Naive thymus-derived CD8-positive, alpha-beta T cell (primary cell): ENCODE measurements at regions not wholly inside any gene's neighbourhood (a gene's known extent, or its start where the extent isn't known, plus 50 kb on each side); places are given as distances from the start of the nearest gene placed in this dataset.

ENCODE experiments used
- ATAC-seq, 2 donors: fragments of 150-1000 bp; cut with Tn5 transposase in 1 of 2; sonication (Bioruptor Pico), chemical (Tn5 transposase) in 1 of 2; 1 replicate in 1 of 2; 2 replicates in 1 of 2; pipeline ENCODE4 v1.10.0; 2021; ENCODE audit warnings: mild to moderate bottlenecking in 2 of 2, moderate library complexity in 2 of 2
- POLR2A ChIA-PET: fragments of 350-600 bp; sonication (Branson Sonifier 250); formaldehyde crosslinking; loops from one replicate; lab custom pipeline; 2021; ENCODE audit warnings: antibody characterized with exemption; lab: Charles Lee
- DNase-seq, 10 donors: peaks; one replicate each; pipeline versions ENCODE4 v3.0.0 to v3.0.0-alpha.2; 2020 to 2022
- H3K27ac Mint-ChIP-seq, 10 donors: one replicate each; pipeline ENCODE4 v1.8.0; 2020 to 2022; ENCODE audit warnings: mild to moderate bottlenecking in 10 of 10, mixed read lengths in 10 of 10, moderate library complexity in 4 of 10, inconsistent platforms in 1 of 10
- H3K27me3 Mint-ChIP-seq, 5 donors: one replicate each; pipeline ENCODE4 v1.8.0; 2021 to 2022; ENCODE audit warnings: mixed read lengths in 5 of 5
- H3K36me3 Mint-ChIP-seq, 3 donors: one replicate each; pipeline ENCODE4 v1.8.0; 2020 to 2022; ENCODE audit warnings: mixed read lengths in 3 of 3, mild to moderate bottlenecking in 2 of 3, inconsistent platforms in 1 of 3
- H3K4me1 Mint-ChIP-seq, 4 donors: one replicate each; pipeline ENCODE4 v1.8.0; 2021 to 2022; ENCODE audit warnings: mixed read lengths in 4 of 4
- H3K4me3 Mint-ChIP-seq, 10 donors: one replicate each; pipeline ENCODE4 v1.8.0; 2020 to 2022; ENCODE audit warnings: mild to moderate bottlenecking in 10 of 10, mixed read lengths in 10 of 10, moderate library complexity in 6 of 10, inconsistent platforms in 1 of 10
- H3K9me3 Mint-ChIP-seq, 9 donors: one replicate each; pipeline ENCODE4 v1.8.0; 2020 to 2022; ENCODE audit warnings: mixed read lengths in 9 of 9, mild to moderate bottlenecking in 3 of 9, inconsistent platforms in 1 of 9, moderate library complexity in 1 of 9

- no peaks in the 10 kb centered on the region for H3K9me3 Mint-ChIP-seq
- ATAC-seq (no peak), DNase-seq (no peak)
- H3K4me3 Mint-ChIP-seq = no peak overlapping the region
- no peaks in the 10 kb centered on the region for H3K4me1 Mint-ChIP-seq
- POLR2A ChIA-PET = no interaction called here
- H3K27ac Mint-ChIP-seq = no peak overlapping the region
- peaks cover 8 to 31% (median 14%) of the 10 kb centered on the region in 5 donors for H3K27me3 Mint-ChIP-seq
- no peaks in the 10 kb centered on the region for H3K36me3 Mint-ChIP-seq
Observed at GRCh38 chr6:14053811-14054210, 63.8 kb upstream of the CD83 start.

- H3K36me3 Mint-ChIP-seq = no peaks in the 10 kb centered on the region
- DNase-seq = no peak
- ATAC-seq = no peak
- H3K27me3 Mint-ChIP-seq = peaks cover 14 to 27% (median 15%) of the 10 kb centered on the region in 5 donors
- no peaks in the 10 kb centered on the region for H3K9me3 Mint-ChIP-seq
- POLR2A ChIA-PET = no interaction called here
- no peaks in the 10 kb centered on the region for H3K4me1 Mint-ChIP-seq
- H3K27ac Mint-ChIP-seq = no peak overlapping the region
- H3K4me3 Mint-ChIP-seq = no peak overlapping the region
Observed at GRCh38 chr6:14055541-14055940, 62.0 kb upstream of the CD83 start.

- ATAC-seq (no peak), DNase-seq (no peak)
- POLR2A ChIA-PET = no interaction called here
- H3K36me3 Mint-ChIP-seq = peaks cover 0 to 16% (median 6%) of the 10 kb centered on the region in 3 donors
- no peak overlapping the region for H3K27ac Mint-ChIP-seq
- H3K4me3 Mint-ChIP-seq = no peak overlapping the region
- no peaks in the 10 kb centered on the region for H3K4me1 Mint-ChIP-seq
- peaks cover 13 to 38% (median 26%) of the 10 kb centered on the region in 5 donors for H3K27me3 Mint-ChIP-seq
- H3K9me3 Mint-ChIP-seq = peaks cover 0 to 11% (median 6%) of the 10 kb centered on the region in 9 donors
Observed at GRCh38 chr6:14058029-14058695, 59.4 kb upstream of the CD83 start.

- no peak for ATAC-seq
- peaks cover 0 to 16% (median 6%) of the 10 kb centered on the region in 3 donors for H3K36me3 Mint-ChIP-seq
- no peaks in the 10 kb centered on the region for H3K4me1 Mint-ChIP-seq
- DNase-seq = no peak
- peaks cover 0 to 11% (median 6%) of the 10 kb centered on the region in 9 donors for H3K9me3 Mint-ChIP-seq
- H3K27ac Mint-ChIP-seq = no peak overlapping the region
- H3K27me3 Mint-ChIP-seq = peaks cover 13 to 40% (median 27%) of the 10 kb centered on the region in 5 donors
- H3K4me3 Mint-ChIP-seq = no peak overlapping the region
- POLR2A ChIA-PET = no interaction called here
Observed at GRCh38 chr6:14058735-14059134, 58.8 kb upstream of the CD83 start.

GRCh38 chr6:14059791-14060436 lies 57.7 kb upstream of the CD83 start:
- POLR2A ChIA-PET = no interaction called here
- Mint-ChIP-seq H3K4me3 (no peak overlapping the region), H3K36me3 (peaks cover 0 to 16% (median 6%) of the 10 kb centered on the region in 3 donors), H3K9me3 (peaks cover 0 to 11% (median 6%) of the 10 kb centered on the region in 9 donors), H3K4me1 (no peaks in the 10 kb centered on the region), H3K27ac (no peak overlapping the region), H3K27me3 (peaks cover 13 to 40% (median 27%) of the 10 kb centered on the region in 5 donors)
- DNase-seq (no peak), ATAC-seq (no peak)

- no peak overlapping the region for H3K4me3 Mint-ChIP-seq
- H3K9me3 Mint-ChIP-seq = peaks cover 0 to 11% (median 6%) of the 10 kb centered on the region in 9 donors
- H3K27ac Mint-ChIP-seq = no peak overlapping the region
- peaks cover 13 to 40% (median 30%) of the 10 kb centered on the region in 5 donors for H3K27me3 Mint-ChIP-seq
- H3K4me1 Mint-ChIP-seq = no peaks in the 10 kb centered on the region
- H3K36me3 Mint-ChIP-seq = peaks cover 0 to 16% (median 6%) of the 10 kb centered on the region in 3 donors
- no peak for DNase-seq
- POLR2A ChIA-PET = no interaction called here
- ATAC-seq = no peak
Observed at GRCh38 chr6:14060971-14061370, 56.6 kb upstream of the CD83 start.

GRCh38 chr6:14061643-14062042 lies 55.9 kb upstream of the CD83 start:
- peaks cover 0 to 11% (median 6%) of the 10 kb centered on the region in 9 donors for H3K9me3 Mint-ChIP-seq
- POLR2A ChIA-PET = no interaction called here

GRCh38 chr6:14062345-14063029 lies 55.1 kb upstream of the CD83 start:
- peaks cover 13 to 48% (median 29%) of the 10 kb centered on the region in 5 donors for H3K27me3 Mint-ChIP-seq
- H3K27ac Mint-ChIP-seq = no peak overlapping the region
- ATAC-seq = no peak
- no peak overlapping the region for H3K4me3 Mint-ChIP-seq
- H3K4me1 Mint-ChIP-seq = peaks cover 0 to 5% (median under 1%) of the 10 kb centered on the region in 4 donors
- POLR2A ChIA-PET = no interaction called here
- peaks cover 0 to 11% (median 6%) of the 10 kb centered on the region in 9 donors for H3K9me3 Mint-ChIP-seq
- peaks cover 0 to 16% (median 6%) of the 10 kb centered on the region in 3 donors for H3K36me3 Mint-ChIP-seq
- DNase-seq = no peak

More at GRCh38 chr6:14061643-14062042, 55.9 kb upstream of the CD83 start:
- Mint-ChIP-seq H3K4me1 (peaks cover 0 to under 1% (median 0%) of the 10 kb centered on the region in 4 donors), H3K27me3 (peaks cover 13 to 41% (median 30%) of the 10 kb centered on the region in 5 donors), H3K4me3 (no peak overlapping the region), H3K36me3 (peaks cover 0 to 16% (median 6%) of the 10 kb centered on the region in 3 donors), H3K27ac (no peak overlapping the region)
- ATAC-seq = no peak
- DNase-seq = no peak

- H3K4me3 Mint-ChIP-seq = no peak overlapping the region
- peaks cover 0 to 16% (median 6%) of the 10 kb centered on the region in 3 donors for H3K36me3 Mint-ChIP-seq
- POLR2A ChIA-PET = no interaction called here
- peaks cover 0 to 11% (median 6%) of the 10 kb centered on the region in 9 donors for H3K9me3 Mint-ChIP-seq
- no peak overlapping the region for H3K27ac Mint-ChIP-seq
- peaks cover 0 to 11% (median under 1%) of the 10 kb centered on the region in 4 donors for H3K4me1 Mint-ChIP-seq
- ATAC-seq (no peak), DNase-seq (no peak)
- H3K27me3 Mint-ChIP-seq = peaks cover 9 to 47% (median 21%) of the 10 kb centered on the region in 5 donors
Observed at GRCh38 chr6:14063756-14064155, 53.8 kb upstream of the CD83 start.

GRCh38 chr6:14065350-14065749 lies 52.2 kb upstream of the CD83 start:
- POLR2A ChIA-PET = no interaction called here
- peaks cover 0 to 11% (median under 1%) of the 10 kb centered on the region in 4 donors for H3K4me1 Mint-ChIP-seq
- ATAC-seq = no peak
- no peak overlapping the region for H3K4me3 Mint-ChIP-seq
- H3K36me3 Mint-ChIP-seq = peaks cover 0 to 16% (median 6%) of the 10 kb centered on the region in 3 donors
- H3K9me3 Mint-ChIP-seq = peaks cover 0 to 11% (median 6%) of the 10 kb centered on the region in 9 donors
- H3K27ac Mint-ChIP-seq = no peak overlapping the region
- no peak for DNase-seq
- peaks cover 0 to 34% (median 14%) of the 10 kb centered on the region in 5 donors for H3K27me3 Mint-ChIP-seq

- DNase-seq = peak in 4 of 10 donors; percentile 4 to 55 (median 53)
- Mint-ChIP-seq H3K9me3 (peaks cover 0 to 11% (median 6%) of the 10 kb centered on the region in 9 donors), H3K4me1 (peaks cover 0 to 11% (median under 1%) of the 10 kb centered on the region in 4 donors), H3K36me3 (peaks cover 0 to 9% (median 6%) of the 10 kb centered on the region in 3 donors), H3K27ac (peak overlapping the region in 1 of 10 donors; percentile 39), H3K4me3 (no peak overlapping the region), H3K27me3 (peaks cover 0 to 31% (median 11%) of the 10 kb centered on the region in 5 donors)
- peak; percentile 82 to 87 for ATAC-seq
- POLR2A ChIA-PET = interaction anchor here (0.7 to 0.9 kb wide), 2 partner anchors 60 to 277 kb away, joined by 3 to 4 read pairs; no protein-coding TSS in a partner anchor
Observed at GRCh38 chr6:14066782-14067406, 50.7 kb upstream of the CD83 start.

GRCh38 chr6:14067656-14068055 lies 49.9 kb upstream of the CD83 start:
- Mint-ChIP-seq H3K36me3 (peaks cover 0 to under 1% (median under 1%) of the 10 kb centered on the region in 3 donors), H3K27ac (peak overlapping the region in 1 of 10 donors; percentile 4), H3K27me3 (peaks cover 0 to 23% (median 4%) of the 10 kb centered on the region in 5 donors), H3K4me1 (peaks cover 0 to 11% (median under 1%) of the 10 kb centered on the region in 4 donors), H3K9me3 (peaks cover 0 to 3% (median 0%) of the 10 kb centered on the region in 9 donors), H3K4me3 (no peak overlapping the region)
- ATAC-seq = no peak
- POLR2A ChIA-PET = interaction anchor here (0.7 kb wide), 1 partner anchor 59 kb away, joined by 3 read pairs; no protein-coding TSS in a partner anchor
- DNase-seq = no peak
